ENCODE measurements at regions not wholly inside any gene's neighbourhood (a gene's known extent, or its start where the extent isn't known, plus 50 kb on each side); places are given as distances from the start of the nearest gene placed in this dataset.
"Not testable (repeated sequence)": the region's sequence is repeated elsewhere in the genome, so short reads cannot be mapped to it uniquely, and the experiment has no call there.

DNA sequence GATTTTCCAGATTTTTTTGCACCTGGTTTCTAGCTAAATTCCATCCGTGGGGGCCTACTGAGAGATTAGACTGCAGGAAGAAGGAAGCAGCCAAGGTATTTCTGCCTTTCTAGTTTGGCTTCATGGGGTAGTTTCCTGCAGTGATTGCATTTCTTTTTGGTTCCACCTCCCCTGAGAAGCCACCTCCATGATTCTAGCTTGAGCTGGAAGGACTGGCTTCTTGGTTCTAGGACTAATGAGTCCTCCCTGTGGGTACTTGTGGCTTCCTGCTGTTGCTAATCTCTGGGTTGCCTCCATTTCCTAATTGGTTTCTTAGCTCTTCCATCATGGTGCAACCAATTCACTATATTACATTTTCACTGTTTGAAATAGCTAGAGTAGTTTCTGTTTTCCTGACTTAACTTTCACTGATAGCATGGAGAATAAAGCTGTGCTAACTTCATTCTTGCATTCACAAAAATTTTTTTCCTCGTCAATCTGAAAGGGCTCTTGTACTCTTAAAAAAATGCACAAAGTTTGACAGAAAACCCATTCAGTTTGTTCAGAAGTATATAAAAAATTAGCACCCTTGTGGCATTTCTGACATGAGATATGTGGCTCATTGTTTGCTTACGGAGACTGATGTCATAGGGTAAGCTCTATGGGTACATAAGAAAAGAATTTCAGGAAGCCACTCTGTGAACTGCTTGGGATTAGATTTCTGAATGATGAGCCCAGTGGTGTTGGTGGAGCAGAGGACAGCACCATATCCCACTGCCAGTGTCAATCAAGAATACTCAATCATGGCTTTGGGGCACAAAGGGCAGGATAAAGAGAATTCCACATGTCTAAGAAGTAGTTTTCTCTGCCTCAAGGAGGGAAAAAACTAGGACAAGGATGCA, 242.8 kb upstream of the RBMS1 start:
- DNase-seq, result no peak

DNA sequence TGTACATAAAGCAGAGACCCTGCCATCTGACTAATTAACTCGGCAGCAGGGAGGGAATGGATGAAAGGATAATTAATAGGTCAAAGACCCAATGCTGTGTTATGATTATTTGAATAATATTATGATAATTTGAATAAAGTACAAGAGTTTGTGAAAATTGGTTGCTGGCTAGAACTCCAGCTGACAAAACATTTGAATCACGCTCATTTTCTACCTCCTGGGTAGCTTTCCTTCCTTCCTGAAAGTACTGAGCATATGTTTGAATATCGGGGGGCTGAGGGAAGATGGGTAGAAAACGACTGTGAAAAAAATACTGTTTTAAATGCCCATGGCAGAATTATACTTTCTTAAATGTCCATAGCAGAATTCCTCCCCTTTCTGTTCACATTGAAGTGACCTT, 243.6 kb upstream of the RBMS1 start:
- DNase-seq, result no peak

DNA sequence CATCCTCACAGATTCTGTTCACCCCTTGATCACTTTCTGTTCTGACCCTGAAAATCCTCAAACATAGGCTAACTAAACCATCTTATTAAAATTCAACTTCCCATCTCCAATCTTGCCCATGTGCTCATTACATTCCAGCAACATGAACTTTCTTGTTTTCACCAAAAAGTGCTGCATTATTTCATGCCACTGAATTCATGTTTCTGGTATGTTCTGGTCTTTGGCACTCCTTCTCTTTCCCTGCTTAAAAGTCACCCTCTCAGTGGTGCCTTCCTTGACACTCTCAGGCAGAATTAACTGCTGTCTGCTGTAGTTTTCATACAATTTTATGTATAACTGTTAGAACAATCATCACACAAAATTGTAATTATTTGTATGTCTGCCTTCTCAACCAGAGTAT, 247.7 kb upstream of the RBMS1 start:
- no peak for DNase-seq

DNA sequence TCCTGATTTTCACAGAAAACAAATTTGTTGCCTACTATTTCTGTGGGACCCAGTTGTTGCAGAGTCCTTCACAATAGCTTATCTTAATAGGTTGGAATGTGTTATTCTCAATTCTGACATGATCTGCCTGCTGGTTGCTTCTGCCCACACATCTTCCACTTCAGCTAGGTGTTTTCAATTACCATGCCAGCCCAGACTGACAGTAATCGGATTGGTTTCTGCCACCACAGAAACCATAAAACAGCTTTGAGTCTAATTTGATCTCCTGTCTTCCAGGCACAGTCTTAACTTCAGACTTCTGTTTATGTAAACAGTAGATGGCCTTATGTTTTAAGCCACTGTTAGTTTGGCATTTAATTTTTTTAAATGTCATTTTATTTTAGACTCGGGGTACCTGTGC, 248.2 kb upstream of the RBMS1 start:
- DNase-seq, result no peak

DNA sequence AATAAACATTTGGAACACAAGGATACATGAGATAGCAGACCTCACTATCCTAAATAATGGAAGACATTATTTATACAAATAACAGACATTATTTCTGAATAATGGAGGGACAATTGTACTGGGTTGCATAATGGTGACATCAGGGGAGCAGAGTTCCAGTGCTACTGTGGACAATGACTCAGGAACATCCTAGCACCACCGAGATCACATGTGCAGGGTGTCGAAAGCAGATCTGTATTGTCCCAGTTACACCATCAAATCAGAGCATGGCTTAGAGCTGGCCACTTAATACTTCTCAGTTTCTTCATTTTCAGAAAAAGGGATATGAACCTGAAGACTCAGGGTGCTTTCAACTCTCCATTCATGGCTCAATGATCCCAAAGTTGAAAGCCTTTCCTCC, 249.1 kb upstream of the RBMS1 start:
- DNase-seq, result no peak

DNA sequence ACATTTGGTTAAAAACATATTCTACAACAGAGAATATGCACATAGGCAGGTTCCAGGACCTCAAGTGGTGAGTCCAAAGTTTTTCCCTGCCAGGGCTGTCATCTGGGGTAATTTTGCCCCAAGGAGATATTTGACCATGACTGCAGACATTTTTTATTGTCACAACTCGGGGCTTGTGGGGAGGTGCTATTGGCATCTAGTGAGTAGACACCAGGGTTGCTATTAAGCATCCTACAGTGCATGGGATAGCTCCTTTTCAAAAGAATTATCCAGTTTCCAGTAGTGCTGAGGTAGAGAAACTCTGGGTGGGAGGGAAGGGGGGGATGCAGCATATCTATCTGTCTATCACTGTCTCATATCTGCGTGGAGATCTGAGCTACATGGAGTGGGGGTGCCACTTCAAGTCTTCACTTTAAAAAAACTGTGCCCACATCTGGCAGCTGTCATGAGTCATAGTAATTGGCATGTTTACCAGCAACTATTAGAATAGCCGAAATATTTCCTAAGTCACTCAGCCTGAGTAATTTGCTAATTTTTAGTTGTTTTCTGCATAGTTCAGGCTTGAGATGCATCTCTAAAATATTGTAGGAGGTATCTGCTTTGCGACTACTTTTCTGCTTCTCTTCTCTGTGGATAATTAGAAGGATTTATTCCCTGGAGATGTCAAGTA, 254.0 kb upstream of the RBMS1 start:
- DNase-seq, result no peak

DNA sequence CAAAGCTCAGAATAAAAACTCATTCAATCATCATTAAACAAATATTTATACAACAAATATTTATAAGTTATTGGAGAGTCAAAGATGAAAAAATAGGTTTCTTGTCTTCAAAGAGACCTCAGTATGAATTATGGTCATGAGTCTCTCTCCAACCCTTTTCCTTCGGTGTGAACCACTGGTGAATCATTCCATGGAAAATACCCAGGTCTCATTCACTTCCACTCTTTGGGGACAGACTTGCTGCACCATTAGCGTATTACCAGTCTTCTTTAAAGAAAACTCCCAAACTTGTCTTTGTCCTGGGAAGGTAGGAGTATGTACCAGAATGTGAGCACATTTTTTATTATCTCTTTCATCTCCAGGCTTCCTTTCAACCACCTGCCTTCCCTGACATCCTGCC, 257.4 kb upstream of the RBMS1 start:
- no peak for DNase-seq

DNA sequence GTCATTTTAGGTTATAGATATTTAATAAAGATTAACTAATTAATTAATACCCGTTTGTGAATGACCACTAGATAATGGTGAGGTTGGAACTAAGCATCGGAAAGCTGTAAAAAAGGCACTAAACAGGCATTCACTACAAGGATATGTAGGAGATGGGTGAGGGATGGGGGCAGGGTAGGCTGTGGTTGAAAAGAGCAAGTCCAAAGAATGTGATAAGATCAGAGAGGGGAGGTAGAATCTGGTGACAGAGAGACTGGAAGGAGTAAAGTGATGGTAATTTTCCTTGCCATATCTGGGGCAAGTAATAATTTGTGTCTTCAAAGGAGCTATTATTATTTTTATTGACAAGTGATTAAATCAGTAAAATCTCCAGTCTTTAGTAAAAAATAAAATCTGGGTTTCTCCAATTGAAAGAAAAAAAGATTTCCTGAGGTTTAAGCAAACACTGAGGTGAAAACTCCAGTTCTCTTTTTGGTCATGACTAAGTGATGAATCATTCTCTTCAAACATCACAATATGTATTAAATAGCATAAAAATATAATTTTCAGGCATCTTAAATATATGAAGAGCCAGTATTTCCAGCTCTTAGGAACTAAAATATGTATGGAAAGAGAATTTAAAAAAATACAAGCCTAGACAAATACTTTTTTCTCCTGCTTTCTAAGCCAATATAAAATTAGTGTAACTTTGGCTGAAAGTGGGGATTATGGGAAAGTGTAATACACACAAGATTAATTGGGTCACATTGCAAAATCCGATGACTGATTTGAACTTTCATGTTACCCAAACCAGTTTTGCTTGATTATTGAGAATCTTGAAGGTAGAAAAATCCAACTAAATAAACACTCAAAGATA, 259.1 kb upstream of the RBMS1 start:
- no peak for DNase-seq

DNA sequence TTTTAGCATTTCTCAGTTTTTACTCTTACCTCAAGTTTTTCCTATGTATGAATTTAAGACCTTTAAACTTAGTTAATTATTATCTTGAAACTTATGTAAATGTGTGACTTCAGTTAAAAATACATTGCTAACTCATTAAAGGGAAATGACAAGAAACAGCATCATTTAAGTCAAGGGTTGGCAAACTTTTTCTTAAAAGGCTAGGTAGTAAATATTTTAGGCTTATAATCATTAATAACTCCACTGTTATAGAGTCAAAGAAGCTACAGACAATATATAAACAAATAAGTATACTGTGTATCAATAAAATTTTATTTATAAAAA, 259.7 kb upstream of the RBMS1 start:
- no peak for DNase-seq

DNA sequence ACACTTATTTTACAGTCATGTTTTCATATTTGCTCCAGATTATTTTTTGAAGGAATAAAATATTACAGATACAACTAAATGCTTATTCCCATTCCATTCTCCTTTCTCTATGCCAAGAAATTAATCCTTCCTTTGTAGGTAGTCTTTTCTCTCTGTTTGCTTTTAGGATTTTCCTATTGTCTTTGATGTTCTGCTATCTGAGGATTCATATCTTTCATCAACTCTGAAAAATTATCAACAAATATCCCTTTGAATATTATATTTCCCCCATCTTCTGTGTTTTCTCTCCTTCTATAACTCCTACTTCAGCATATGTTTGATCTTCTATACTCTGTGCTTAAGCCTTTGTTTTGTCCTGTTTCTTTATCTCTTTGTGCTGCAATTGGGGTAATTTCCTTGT, 260.4 kb upstream of the RBMS1 start:
- DNase-seq, result no peak

DNA sequence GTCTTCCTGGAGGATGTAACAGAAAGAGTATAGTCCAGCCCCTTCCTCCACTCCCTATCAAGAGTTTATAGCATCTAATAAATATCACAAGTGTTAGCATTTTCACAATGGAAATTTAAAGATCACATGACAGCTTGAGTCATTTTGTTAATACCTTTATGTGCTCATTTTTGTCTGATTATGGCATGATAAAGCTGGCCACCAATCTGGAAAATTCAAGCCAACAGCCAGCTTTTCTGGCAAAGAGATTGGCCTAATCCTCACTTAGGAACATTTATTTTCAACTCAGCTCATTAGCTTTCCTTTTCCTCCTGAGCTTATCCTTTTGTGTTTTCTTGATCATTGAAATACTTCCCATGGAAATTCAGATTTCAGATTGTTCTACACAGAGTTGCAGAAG, 262.9 kb upstream of the RBMS1 start:
- no peak for DNase-seq

DNA sequence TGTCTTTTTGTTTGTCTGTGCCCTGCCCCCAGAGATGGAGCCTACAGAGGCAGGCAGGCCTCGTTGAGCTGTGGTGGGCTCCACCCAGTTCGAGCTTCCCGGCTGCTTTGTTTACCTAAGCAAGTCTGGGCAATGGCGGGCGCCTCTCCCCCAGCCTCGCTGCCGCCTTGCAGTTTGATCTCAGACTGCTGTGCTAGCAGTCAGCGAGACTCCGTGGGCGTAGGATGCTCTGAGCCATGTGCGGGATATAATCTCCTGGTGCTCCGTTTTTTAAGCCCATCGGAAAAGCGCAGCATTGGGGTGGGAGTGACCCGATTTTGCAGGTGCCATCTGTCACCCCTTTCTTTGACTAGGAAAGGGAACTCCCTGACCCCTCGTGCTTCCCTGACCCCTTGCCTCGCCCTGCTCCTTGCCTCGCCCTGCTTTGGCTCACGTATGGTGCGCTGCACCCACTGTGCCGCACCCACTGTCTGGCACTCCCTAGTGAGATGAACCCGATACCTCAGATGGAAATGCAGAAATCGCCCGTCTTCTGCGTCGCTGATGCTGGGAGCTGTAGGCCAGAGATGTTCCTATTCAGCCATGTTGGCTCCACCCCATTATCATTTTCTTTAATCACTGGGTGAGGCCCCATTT, 269.0 kb upstream of the RBMS1 start:
- DNase-seq, result not testable (repeated sequence)

DNA sequence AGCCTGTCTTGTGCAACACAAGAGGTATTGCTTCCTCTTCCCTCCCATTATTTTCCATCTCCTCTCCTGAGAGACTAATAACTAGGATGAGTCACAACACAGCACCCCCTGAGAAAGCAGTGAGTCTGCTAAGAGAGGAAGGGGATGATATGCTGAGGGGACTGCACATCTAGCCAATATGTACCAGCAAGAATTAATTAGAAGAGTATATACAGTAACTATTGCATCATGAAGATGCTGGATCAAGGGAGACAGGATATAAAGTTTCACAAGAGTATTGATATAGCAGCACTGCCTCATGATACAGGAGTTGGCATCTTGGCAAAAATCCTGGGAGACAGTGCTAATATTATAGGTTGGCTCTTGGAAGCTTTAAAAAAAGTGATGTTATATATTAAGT, 289.9 kb upstream of the RBMS1 start:
- DNase-seq, result no peak

DNA sequence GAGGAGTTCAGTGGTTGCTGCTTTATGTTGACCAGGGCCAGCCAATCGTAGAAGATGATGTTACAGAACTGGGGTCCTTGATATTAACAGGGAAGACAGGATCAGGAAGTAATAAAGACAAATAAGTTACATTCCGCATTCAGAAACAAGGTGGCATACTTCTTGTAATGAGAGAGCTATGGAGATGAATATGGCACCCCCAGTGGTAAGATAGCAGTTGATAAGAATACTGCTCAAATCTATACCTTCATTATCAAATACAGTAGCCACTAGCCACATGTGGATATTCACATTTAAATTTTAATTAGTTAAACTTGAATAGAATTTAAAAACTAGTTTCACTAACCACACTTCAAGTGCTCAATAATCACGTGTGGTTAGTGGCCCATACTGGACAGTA, 290.4 kb upstream of the RBMS1 start:
- DNase-seq, result no peak

DNA sequence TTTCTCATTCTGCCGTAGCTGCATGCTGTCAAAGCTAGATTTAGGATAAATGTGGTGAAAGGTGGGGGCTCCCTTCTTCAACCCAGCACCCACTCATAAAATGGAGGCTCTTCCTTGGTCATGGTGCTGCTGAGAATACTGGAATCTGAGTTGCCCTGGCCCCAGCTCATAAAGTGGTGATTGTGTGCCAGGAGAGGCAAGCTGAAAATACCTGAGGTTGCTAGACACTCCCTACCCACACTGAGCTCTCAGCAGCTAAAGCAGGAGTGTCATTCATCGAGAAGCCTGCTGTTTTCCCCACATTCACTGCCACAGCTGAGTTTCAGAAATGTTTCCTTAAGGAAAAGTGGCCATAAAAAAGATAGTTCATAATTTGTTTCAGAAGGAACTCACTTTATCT, 297.1 kb upstream of the RBMS1 start:
- no peak for DNase-seq

DNA sequence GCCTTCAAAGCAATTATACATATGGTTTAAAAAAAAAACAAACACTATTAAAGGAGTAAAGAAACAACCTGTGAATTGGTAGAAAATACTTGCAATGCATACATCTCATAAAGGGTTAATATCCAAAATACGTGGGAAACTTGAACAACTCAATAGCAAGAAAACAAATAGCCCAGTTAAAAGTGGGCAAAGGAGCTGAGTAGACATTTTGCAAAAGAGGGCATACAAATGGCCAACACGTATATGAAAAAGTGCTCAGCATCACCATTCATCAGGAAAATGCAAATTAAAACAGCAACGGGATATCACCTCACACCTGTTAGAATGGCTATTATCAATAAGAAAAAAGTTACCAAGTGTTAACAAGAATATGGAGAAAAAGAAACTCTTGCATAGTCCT, 298.3 kb upstream of the RBMS1 start:
- no peak for DNase-seq

DNA sequence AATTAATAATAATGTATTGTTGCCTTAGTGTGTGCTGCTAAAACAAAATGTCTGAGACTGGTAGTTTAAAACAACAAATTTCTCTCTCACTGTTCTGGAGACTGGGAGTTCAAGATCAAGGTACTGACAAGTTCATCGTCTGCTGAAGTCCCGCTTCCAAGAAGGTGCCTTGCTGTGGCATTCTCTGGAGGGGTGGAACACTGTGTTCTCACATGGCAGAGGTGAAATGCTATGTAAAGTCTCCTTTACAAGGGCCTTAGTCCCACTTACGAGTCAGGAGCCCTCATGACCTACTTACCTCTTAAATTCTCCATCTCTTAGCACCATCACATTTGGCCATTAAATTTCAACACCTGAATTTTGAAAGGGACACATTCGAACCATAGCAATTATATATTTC, 299.2 kb upstream of the RBMS1 start:
- DNase-seq, result no peak

DNA sequence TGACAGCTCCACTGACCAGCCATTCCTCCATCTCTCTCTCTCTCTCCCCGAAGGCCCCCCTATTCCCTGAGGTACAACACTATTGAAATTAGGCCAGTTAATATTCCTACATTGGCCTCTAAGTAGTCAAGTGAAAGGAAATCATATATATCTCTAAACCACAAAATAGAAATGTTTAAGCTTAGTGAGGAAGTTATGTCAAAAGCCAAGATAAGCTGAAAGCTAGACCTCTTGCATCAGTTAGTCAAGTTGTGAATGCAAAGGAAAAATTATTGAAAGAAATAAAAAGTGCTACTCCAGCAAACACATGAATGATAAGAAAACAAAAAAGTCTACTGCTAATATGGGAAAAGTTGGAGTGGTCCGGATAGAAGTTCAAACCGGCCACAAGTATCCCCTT, 301.3 kb upstream of the RBMS1 start:
- no peak for DNase-seq

DNA sequence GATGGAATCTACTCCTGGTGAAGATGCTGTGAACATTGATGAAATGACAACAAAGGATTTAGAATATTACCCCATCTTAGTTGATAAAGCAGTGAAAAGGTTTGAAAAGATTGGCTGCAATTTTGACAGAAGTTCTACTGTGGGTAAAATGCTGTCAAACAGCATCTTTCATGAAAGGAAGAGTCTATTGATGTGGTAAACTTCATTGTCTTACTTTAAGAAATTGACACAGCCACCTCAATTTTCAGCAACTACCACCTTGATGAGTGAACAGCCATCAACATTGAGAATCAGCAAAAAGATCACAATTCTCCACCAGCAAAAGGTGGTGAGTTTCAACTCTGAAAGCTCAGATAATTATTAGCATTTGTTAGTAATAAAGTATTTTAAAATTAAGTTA, 310.3 kb upstream of the RBMS1 start:
- DNase-seq, result no peak

DNA sequence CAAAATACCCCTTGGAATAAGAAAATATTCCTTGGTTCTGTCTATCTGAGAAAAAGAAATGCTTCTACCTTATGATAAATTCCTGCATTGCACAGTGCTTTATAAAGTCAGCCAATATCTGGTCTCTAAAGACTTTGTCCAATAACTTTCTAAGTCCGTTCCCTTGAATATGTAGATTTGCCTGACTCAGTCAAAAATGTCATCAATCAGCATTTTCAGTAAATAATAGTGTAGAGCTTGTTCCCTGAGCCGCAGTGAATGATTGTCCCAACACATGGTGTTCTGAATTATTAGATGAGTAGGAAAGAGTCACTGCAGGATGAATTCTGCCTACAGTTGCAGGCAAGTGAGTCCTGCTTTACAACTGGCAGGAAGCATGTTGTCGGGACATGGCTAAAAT, 316.8 kb upstream of the RBMS1 start:
- DNase-seq, result no peak

DNA sequence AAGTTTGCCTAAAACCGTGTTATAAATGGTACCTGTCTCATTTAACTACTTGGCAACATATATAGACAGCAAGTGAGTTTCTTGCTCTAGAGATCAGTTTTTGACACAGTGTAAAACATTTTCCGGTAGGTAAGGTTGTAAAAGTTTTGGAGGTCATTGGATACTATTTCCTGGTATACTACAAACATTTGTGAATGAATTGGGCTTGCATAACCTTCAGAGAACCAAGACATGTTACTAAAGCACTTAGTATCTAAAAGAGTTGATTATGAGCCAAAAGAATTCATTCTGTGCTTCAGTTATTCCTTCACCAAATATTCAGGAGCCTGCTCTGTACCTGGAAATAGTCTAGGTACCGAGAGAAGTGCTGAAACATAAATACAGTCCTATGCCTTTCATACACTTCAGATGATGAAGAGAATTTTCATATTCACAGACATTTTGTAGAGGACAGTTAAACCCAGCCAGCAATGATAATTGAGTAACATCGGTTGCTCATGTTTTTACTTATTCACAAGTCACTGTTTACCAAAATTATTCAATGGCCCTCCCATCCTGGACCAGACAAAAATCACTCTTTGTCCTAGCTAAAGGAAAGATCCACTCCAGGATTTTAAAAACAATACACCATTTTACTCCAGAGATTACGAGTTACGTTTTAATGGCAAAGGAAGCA, 319.4 kb upstream of the RBMS1 start:
- no peak for DNase-seq

DNA sequence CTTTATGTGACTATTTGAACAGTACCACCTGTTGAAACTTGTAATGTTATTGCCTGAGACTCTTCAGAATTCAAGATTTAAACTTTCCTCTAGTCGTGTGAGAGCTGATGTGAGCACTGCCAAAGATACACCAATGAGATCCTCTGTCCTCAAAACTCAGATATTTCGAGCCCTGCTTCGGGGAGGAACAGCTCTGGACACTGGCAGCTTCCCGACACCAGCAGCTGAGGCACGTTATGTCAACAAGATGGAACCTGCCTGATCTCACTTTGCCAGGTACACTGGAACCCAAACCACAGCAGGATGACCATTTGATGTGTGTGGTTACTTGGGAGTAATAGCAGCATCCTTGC, 319.9 kb upstream of the RBMS1 start:
- DNase-seq, result no peak

DNA sequence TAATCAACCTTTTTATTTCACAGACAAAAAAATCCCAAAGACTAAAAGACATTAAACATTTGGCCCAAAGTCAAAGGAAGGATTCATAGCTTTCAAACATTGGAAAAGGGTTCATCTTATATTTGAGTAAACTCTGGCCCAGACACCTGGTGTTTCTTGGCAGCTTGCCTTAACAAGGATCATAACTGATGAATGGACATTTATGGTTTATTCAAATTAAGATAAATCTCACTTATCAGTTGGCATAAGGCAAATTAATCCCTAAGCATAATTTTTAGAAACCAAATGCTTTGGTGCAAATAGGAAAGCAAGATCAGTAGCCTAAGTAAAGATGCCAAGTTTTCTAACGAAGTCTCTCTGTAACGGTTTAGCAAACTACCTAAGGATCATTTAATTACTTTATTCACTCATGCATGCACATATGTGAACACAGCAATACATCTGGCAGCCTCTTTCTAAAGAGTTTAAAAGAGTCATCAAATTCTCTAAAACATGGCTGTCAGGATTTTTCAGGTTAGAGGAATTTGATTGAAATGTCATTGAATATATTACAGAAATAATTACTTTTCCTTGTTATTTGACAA, 323.4 kb upstream of the RBMS1 start:
- no peak for DNase-seq
